ENCODE measurements at regions not wholly inside any gene's neighbourhood (a gene's known extent, or its start where the extent isn't known, plus 50 kb on each side); places are given as distances from the start of the nearest gene placed in this dataset.

DNA sequence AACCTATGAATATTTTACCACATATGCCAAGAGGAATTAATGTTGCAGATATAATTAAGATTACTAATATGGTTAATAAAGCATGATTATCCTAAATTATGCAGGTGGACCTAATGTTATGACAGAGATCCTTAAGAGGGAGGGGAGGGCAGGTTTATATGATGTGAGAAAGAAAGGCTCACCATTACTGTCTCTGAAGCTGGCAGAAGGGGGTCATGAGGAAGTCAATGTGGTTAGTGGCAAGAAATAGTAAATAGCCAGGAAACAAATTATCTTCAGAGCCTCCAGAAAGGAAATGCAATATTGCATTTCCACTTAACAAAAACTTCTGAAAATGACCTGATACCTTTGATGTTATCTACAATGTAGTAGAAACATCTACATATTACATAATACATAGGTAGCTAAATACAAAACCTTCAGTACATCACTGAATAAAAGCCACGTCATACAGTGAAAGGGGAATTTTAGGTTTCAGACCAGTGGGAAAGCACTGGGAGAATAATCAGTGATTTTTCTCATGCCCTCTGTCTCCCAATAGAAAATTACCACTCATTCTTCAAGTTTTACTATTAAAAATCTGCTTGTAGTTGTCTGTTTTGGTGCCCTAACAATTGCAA is 609.2 kb downstream of the SPOCK3 start:
- TF ChIP-seq, protein P1, sequence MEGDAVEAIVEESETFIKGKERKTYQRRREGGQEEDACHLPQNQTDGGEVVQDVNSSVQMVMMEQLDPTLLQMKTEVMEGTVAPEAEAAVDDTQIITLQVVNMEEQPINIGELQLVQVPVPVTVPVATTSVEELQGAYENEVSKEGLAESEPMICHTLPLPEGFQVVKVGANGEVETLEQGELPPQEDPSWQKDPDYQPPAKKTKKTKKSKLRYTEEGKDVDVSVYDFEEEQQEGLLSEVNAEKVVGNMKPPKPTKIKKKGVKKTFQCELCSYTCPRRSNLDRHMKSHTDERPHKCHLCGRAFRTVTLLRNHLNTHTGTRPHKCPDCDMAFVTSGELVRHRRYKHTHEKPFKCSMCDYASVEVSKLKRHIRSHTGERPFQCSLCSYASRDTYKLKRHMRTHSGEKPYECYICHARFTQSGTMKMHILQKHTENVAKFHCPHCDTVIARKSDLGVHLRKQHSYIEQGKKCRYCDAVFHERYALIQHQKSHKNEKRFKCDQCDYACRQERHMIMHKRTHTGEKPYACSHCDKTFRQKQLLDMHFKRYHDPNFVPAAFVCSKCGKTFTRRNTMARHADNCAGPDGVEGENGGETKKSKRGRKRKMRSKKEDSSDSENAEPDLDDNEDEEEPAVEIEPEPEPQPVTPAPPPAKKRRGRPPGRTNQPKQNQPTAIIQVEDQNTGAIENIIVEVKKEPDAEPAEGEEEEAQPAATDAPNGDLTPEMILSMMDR (IDR thresholded peaks at IDR 0.05; ENCODE audit: insufficient read depth, low read depth, low read length, missing control alignments), result no peak
- no peak overlapping the region for H3K4me3 ChIP-seq (ENCODE audit: low read length)
- no peak for DNase-seq (ENCODE audit: low read depth)

DNA sequence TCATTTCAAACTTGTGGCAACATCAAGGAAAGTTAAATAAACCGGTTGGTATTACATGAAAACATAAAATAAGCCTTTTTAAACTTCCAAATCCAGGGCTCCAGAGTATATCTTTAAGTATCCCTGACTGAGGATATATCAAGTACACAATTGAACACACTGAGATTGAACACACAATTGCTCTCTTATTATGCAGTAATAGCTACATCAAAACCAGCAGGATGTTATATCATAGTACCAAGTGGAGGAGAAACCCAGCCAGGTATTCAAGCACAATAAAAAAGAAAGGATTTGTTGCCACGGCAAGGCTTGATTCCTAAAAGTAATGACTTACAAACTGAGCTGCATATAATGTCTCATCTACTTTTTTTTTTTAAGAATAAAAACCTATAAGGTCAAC is 605.8 kb downstream of the SPOCK3 start:
- H3K4me3 ChIP-seq (ENCODE audit: low read length), result no peak overlapping the region
- TF ChIP-seq, protein P1 (IDR thresholded peaks at IDR 0.05; ENCODE audit: insufficient read depth, low read depth, low read length, missing control alignments), result no peak
- DNase-seq (ENCODE audit: low read depth), result no peak

DNA sequence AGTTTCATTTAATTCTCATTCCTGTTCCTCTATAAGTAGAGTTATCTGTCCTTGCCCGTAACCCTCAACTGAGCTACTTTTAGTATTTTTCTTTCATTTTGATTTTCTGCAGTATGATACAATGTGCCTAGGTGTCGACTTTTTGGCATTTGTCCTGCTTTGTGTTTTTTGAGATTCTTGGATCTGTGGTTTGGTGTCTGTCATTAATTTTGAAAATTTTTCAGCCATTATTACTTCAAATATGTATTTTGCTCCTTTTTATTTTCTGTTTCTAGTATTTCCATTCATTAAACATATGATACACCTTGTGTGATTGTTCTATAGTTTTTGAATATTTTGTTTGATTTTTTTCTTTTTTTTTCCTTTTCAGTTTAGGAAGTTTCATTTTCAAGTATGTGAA is 598.9 kb downstream of the SPOCK3 start:
- TF ChIP-seq, protein P1 (IDR thresholded peaks at IDR 0.05; ENCODE audit: insufficient read depth, low read depth, low read length, missing control alignments), result no peak
- no peak overlapping the region for H3K4me3 ChIP-seq (ENCODE audit: low read length)
- DNase-seq (ENCODE audit: low read depth), result no peak

DNA sequence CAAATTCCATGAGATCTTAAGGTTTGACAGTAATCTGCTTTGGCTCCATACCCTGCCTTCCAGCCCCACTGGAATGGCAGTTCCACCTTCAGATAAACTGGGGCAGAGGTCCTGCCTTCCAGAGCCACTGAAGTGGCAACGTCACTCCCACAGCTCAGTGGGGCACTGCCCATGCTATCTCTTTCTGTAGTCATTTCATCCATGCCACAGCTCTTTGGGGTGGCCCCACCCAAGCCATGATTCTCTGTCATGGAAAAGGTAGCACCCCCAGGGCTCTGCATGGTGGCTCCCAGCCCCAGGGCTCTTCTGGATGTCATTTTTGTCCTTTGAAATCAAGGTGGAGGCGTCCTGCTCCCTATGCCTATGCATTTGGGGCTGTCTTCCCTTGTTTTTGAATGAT is 596.5 kb downstream of the SPOCK3 start:
- DNase-seq (ENCODE audit: low read depth), result no peak
- TF ChIP-seq, protein P1 (IDR thresholded peaks at IDR 0.05; ENCODE audit: insufficient read depth, low read depth, low read length, missing control alignments), result no peak
- H3K4me3 ChIP-seq (ENCODE audit: low read length), result no peak overlapping the region

DNA sequence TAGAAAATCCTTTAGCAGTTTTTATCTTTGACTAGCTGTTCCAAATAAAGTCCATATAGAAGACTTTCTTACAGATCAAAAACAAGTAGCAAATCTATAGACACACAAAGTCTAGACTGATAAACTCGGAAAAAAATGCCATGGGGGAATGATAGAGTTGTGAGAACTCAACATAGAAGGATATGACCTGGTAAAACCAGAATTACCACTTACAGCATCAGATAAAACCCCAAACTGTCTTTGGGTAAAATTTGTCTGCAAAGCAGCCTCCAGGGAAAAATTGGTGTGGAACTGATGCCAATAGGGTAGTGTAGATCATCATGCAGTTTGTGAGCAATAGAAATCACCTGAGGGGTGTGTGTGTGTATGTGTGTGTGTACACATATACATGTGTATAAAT is 579.1 kb downstream of the SPOCK3 start:
- no peak overlapping the region for H3K4me3 ChIP-seq (ENCODE audit: low read length)
- DNase-seq (ENCODE audit: low read depth), result peak; percentile 19
- TF ChIP-seq, protein P1 (IDR thresholded peaks at IDR 0.05; ENCODE audit: insufficient read depth, low read depth, low read length, missing control alignments), result no peak

DNA sequence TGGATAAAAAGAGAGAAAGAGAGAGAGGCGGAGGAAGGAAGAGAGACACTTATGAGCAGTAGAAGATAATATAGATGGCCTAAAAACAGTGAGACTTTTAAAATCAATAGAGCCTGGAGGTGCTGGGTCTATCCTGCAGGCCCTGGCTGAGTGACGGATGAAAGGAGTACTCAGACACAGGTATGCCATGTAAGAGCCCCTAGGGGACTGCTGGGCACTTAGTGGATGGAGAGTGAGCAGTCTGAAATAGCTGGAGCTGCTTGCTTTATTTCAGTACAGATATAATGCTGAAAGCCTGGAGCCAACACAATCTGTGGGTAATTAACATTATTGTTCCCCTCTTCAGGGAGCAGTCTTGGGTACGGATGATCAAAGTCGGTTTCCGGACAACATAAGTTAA is 578.6 kb downstream of the SPOCK3 start:
- TF ChIP-seq, protein P1 (IDR thresholded peaks at IDR 0.05; ENCODE audit: insufficient read depth, low read depth, low read length, missing control alignments), result no peak
- no peak overlapping the region for H3K4me3 ChIP-seq (ENCODE audit: low read length)
- no peak for DNase-seq (ENCODE audit: low read depth)

DNA sequence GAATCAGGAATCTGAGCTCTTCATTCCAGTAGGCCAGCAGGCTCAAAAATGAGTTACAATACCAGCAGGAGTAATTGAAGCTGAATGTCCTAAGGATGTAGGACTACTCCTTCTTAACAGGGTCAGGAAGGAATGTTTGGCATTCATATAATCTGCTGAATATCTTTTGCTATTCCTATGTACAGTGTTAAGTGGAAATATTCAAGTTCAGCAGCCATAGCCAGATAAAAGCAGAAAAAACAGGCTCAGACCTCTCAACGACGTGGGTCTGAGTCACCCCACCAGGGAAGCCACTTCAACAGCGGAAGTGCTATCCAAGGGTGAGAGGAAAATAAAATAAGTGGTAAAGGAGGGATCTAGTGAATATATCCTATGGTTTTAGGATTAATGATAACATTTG is 577.0 kb downstream of the SPOCK3 start:
- DNase-seq (ENCODE audit: low read depth), result peak; percentile 36
- H3K4me3 ChIP-seq (ENCODE audit: low read length), result no peak overlapping the region
- TF ChIP-seq, protein P1 (IDR thresholded peaks at IDR 0.05; ENCODE audit: insufficient read depth, low read depth, low read length, missing control alignments), result no peak

Measured in epithelial cell of esophagus (primary cell).